ENCODE measurements at regions not wholly inside any gene's neighbourhood (a gene's known extent, or its start where the extent isn't known, plus 50 kb on each side); places are given as distances from the start of the nearest gene placed in this dataset.

DNA sequence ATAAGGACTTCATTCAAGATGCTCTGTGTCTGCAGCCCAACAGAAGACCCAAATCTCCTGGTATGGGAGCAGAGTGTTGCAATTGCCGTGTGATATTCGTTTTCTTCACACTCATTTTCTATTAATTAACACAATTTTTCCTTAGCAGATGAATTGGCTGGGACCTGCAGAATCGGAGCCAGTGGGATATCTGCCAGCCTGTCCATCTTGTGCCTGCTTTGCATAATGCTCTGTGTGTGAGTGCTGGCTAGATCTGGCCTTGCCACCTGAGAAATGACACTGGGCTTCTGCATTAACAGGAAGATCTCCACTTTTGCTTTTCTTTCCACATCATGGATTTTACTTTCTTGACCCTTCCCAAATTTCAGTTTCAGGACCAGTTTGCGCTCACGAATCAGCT lies 70.4 kb upstream of the GPR158 start:
- H3F3A ChIP-seq (ENCODE audit: control insufficient read depth, insufficient read depth), result no peaks in the 10 kb centered on the region
- H4K20me1 ChIP-seq (ENCODE audit: control insufficient read depth, insufficient read depth, low read depth, low read length), result no peaks in the 10 kb centered on the region
- no peaks in the 10 kb centered on the region for H3K4me1 ChIP-seq (ENCODE audit: control insufficient read depth, low read length)
- TF ChIP-seq, protein P1, sequence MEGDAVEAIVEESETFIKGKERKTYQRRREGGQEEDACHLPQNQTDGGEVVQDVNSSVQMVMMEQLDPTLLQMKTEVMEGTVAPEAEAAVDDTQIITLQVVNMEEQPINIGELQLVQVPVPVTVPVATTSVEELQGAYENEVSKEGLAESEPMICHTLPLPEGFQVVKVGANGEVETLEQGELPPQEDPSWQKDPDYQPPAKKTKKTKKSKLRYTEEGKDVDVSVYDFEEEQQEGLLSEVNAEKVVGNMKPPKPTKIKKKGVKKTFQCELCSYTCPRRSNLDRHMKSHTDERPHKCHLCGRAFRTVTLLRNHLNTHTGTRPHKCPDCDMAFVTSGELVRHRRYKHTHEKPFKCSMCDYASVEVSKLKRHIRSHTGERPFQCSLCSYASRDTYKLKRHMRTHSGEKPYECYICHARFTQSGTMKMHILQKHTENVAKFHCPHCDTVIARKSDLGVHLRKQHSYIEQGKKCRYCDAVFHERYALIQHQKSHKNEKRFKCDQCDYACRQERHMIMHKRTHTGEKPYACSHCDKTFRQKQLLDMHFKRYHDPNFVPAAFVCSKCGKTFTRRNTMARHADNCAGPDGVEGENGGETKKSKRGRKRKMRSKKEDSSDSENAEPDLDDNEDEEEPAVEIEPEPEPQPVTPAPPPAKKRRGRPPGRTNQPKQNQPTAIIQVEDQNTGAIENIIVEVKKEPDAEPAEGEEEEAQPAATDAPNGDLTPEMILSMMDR (IDR thresholded peaks at IDR 0.05; ENCODE audit: low read depth, low read length, poor library complexity, severe bottlenecking), result no peak
- TF ChIP-seq EZH2phosphoT487 (IDR thresholded peaks at IDR 0.05; ENCODE audit: borderline replicate concordance, low read length), result no peak
- no peaks in the 10 kb centered on the region for H3K27me3 ChIP-seq (ENCODE audit: control insufficient read depth, low read length)
- no peaks in the 10 kb centered on the region for H3K36me3 ChIP-seq (ENCODE audit: control insufficient read depth, low read length)
- no peaks in the 10 kb centered on the region for H3K9me3 ChIP-seq (ENCODE audit: control insufficient read depth, insufficient read depth, low read length)
- H3K27ac ChIP-seq (ENCODE audit: low read depth, low read length), result no peak overlapping the region
- H3K9me2 ChIP-seq (replicated peaks; ENCODE audit: control insufficient read depth, low read length), result no peaks in the 10 kb centered on the region
- H3K4me2 ChIP-seq (ENCODE audit: low read length), result no peak overlapping the region
- no peaks in the 10 kb centered on the region for H3K79me2 ChIP-seq (ENCODE audit: control insufficient read depth, low read length)
- no peak overlapping the region for H3K4me3 ChIP-seq (ENCODE audit: low read length)

DNA sequence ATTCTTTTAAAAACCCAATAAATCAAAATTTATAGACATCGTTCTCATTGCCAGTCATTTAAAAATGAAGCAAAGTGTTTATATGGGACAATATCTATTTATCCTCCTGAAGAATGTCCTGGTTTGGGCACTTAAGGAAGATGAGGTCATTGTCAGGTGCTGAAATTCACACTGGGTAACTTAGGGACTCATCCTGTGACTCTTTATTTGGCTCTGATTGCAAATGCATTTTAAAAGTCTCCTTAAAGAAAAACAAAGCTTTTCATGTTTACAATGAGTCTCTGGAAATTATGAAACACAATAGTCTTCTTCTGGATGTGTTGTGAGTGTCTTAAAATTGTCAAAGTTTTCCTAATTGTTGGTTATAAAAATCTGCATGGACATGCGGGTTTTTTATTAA lies 69.5 kb upstream of the GPR158 start:
- no peaks in the 10 kb centered on the region for H3K9me2 ChIP-seq (replicated peaks; ENCODE audit: control insufficient read depth, low read length)
- TF ChIP-seq EZH2phosphoT487 (IDR thresholded peaks at IDR 0.05; ENCODE audit: borderline replicate concordance, low read length), result no peak
- TF ChIP-seq, protein P1 (IDR thresholded peaks at IDR 0.05; ENCODE audit: low read depth, low read length, poor library complexity, severe bottlenecking), result no peak
- no peak overlapping the region for H3K27ac ChIP-seq (ENCODE audit: low read depth, low read length)
- H3K36me3 ChIP-seq (ENCODE audit: control insufficient read depth, low read length), result no peaks in the 10 kb centered on the region
- no peaks in the 10 kb centered on the region for H4K20me1 ChIP-seq (ENCODE audit: control insufficient read depth, insufficient read depth, low read depth, low read length)
- H3K79me2 ChIP-seq (ENCODE audit: control insufficient read depth, low read length), result no peaks in the 10 kb centered on the region
- H3K4me3 ChIP-seq (ENCODE audit: low read length), result no peak overlapping the region
- H3K27me3 ChIP-seq (ENCODE audit: control insufficient read depth, low read length), result no peaks in the 10 kb centered on the region
- no peaks in the 10 kb centered on the region for H3F3A ChIP-seq (ENCODE audit: control insufficient read depth, insufficient read depth)
- no peak overlapping the region for H3K4me2 ChIP-seq (ENCODE audit: low read length)
- H3K4me1 ChIP-seq (ENCODE audit: control insufficient read depth, low read length), result no peaks in the 10 kb centered on the region
- H3K9me3 ChIP-seq (ENCODE audit: control insufficient read depth, insufficient read depth, low read length), result no peaks in the 10 kb centered on the region

DNA sequence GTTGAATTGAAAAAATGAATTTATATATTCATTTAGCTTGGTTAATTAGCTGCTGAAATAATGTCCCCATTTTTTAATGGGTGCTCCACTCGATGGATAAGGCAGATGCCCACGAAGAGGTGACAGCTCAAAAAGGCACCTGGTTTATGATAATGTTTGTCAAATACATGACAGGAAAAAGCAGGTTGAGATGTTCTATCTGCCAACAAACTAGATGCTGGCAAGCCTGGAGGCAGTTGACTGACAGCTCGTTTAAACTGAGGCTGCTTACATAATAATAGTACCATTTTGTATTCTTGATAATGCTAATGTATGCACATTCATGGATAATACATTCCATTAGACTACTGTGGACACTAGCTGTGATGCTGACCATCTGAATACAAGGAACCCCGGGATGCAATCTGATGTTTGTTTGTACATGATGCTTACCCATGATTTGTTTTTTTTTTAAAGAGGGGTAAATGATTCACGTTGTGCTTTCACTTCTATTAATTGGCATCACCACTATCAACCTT lies 69.0 kb upstream of the GPR158 start:
- Histone ChIP-seq H3K9me3 (ENCODE audit: control insufficient read depth, insufficient read depth, low read length) (no peaks in the 10 kb centered on the region), H3K27me3 (ENCODE audit: control insufficient read depth, low read length) (no peaks in the 10 kb centered on the region), H3K9me2 (replicated peaks; ENCODE audit: control insufficient read depth, low read length) (no peaks in the 10 kb centered on the region), H3K27ac (ENCODE audit: low read depth, low read length) (no peak overlapping the region), H3K4me3 (ENCODE audit: low read length) (no peak overlapping the region), H3K79me2 (ENCODE audit: control insufficient read depth, low read length) (no peaks in the 10 kb centered on the region), H3F3A (ENCODE audit: control insufficient read depth, insufficient read depth) (no peaks in the 10 kb centered on the region), H3K36me3 (ENCODE audit: control insufficient read depth, low read length) (no peaks in the 10 kb centered on the region), H3K4me2 (ENCODE audit: low read length) (no peak overlapping the region), H3K4me1 (ENCODE audit: control insufficient read depth, low read length) (no peaks in the 10 kb centered on the region), H4K20me1 (ENCODE audit: control insufficient read depth, insufficient read depth, low read depth, low read length) (no peaks in the 10 kb centered on the region)
- no peak for TF ChIP-seq EZH2phosphoT487 (IDR thresholded peaks at IDR 0.05; ENCODE audit: borderline replicate concordance, low read length)
- TF ChIP-seq, protein P1 (IDR thresholded peaks at IDR 0.05; ENCODE audit: low read depth, low read length, poor library complexity, severe bottlenecking), result no peak
